Coronary artery (tissue), 2 donors: ENCODE measurements at regions not wholly inside any gene's neighbourhood (a gene's known extent, or its start where the extent isn't known, plus 50 kb on each side); places are given as distances from the start of the nearest gene placed in this dataset.
A peak's percentile ranks its signal among the peaks of the same experiment; 100 is the strongest.

Source experiments
- DNase-seq: peaks from one replicate; pipeline ENCODE4 v3.0.0-alpha.2; 2017; ENCODE audit warnings: low spot score
- H3K27ac ChIP-seq, 2 donors: fragments of 200-600 bp; sonication (generic); one replicate each; pipeline ENCODE4 v1.5.1; 2016 to 2019
- H3K4me3 ChIP-seq: fragments of 200-600 bp; sonication (generic); 2 replicates; pipeline ENCODE4 v1.5.1; 2016; ENCODE audit warnings: mild to moderate bottlenecking, moderate library complexity
- CTCF ChIP-seq: fragments of 200-600 bp; sonication (generic); IDR thresholded peaks from one replicate; pipeline ENCODE4 v1.5.1; 2019; ENCODE audit warnings: antibody characterized with exemption

- no peak for DNase-seq
- TF ChIP-seq CTCF, result no peak
- H3K4me3 ChIP-seq, result no peak overlapping the region
- no peak overlapping the region for H3K27ac ChIP-seq
Observed at GRCh38 chr14:58705066-58705465, 67.3 kb downstream of the DACT1 start.

DNA sequence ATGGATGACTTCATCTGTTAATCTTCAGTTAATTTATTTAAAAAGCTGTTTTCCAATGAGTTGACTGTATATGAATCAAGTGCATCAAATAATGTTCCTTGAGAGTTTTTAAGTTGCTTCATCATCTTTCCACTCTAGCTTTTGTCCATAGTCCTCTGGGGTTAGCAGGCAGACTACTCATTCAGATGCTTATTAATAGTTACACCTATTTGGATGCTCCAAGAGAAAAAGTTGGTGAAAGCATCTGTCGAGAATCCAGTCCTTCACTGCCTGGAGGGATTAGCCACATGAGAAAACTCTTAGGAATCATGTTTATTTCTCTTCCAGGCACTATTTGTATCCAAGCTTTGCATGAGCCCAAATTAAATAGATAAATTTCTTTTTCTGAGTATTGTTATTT lies 70.2 kb downstream of the DACT1 start:
- H3K4me3 ChIP-seq, result no peak overlapping the region
- TF ChIP-seq CTCF, result no peak
- H3K27ac ChIP-seq, result no peak overlapping the region
- DNase-seq, result no peak

GRCh38 chr14:58709949-58710348 lies 72.2 kb downstream of the DACT1 start:
- no peak overlapping the region for H3K4me3 ChIP-seq
- DNase-seq, result no peak
- H3K27ac ChIP-seq, result peak overlapping the region in 1 of 2 donors; percentile 28
- TF ChIP-seq CTCF, result no peak

GRCh38 chr14:58711382-58711781 lies 73.6 kb downstream of the DACT1 start:
- H3K4me3 ChIP-seq, result no peak overlapping the region

DNA sequence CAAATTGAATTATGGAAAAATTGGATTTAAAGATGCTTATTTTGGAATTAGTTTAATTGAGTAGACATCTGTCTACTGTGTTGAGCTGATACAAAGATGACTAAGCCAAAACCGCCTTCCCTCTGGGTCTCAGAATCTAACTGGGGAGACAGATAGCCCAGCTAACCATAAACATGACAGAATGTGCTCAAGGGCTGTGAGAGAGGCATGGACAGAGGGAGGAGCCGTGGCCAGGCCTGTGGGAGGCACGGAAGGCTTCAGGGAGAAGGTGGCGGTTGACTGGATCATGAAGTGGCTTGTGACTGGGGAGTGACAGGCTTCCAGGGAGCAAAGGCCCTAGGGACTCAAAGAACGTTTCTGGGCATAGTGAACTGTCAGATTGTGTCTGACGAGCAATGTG lies 74.6 kb downstream of the DACT1 start:
- Histone ChIP-seq H3K4me3 (no peak overlapping the region), H3K27ac (no peak overlapping the region)
- TF ChIP-seq CTCF, result no peak
- no peak for DNase-seq

More at GRCh38 chr14:58711382-58711781, 73.6 kb downstream of the DACT1 start:
- no peak overlapping the region for H3K27ac ChIP-seq
- no peak for TF ChIP-seq CTCF
- DNase-seq, result no peak

DNA sequence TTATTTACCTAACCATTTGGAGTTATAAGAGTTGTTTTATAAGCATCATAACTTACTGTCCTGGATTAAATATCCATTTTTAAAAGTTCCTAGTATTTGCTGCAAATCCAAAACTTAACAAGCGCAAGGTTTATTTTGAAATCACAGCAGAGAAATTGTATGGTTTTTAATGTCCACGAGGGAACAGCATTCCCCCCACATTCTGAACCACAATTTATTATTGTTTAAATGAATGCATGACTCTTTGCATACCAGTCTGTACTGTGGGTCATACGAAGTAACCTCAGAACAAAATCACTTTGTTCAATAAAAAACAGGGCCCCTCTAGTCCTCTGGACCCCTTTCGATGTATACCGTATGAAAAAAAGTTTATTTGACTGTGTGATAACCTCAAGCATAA lies 75.9 kb downstream of the DACT1 start:
- Histone ChIP-seq H3K4me3 (no peak overlapping the region), H3K27ac (no peak overlapping the region)
- DNase-seq, result no peak
- no peak for TF ChIP-seq CTCF

DNA sequence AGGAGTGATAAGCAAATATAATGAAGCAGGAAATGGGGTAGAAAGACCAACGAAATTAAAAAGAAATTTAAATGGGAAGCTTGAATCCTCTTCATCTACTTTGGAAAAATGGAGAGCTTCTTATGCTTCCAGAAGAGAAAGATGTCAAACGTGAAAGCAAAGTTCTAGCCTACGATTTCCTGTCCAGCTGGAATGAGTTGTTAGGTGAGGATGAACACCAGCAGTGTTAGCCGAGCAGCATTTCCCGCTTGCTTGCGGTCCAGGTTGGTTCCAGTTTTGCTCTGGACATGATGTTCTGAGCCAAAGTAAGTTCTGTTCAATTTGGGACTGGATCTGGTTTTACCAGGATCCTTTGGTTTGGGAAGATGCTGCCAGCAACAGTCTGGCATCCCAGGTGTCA lies 78.9 kb downstream of the DACT1 start:
- no peak for DNase-seq
- no peak for TF ChIP-seq CTCF
- Histone ChIP-seq H3K4me3 (peak overlapping the region; percentile 27), H3K27ac (no peak overlapping the region)
